B cell (primary cell): ENCODE measurements at regions not wholly inside any gene's neighbourhood (a gene's known extent, or its start where the extent isn't known, plus 50 kb on each side); places are given as distances from the start of the nearest gene placed in this dataset.

Experiments used
- ATAC-seq: fragments of 200-7000 bp; cut with Tn5 transposase; one replicate; pipeline ENCODE4 v1.10.0; 2021; ENCODE audit warnings: low read depth, mild to moderate bottlenecking, moderate number of reproducible peaks, moderate library complexity
- CTCF ChIA-PET: fragments of 350-600 bp; sonication (Branson Sonifier 250); formaldehyde crosslinking; loops from one replicate; lab custom pipeline; 2021; ENCODE audit warnings: antibody characterized with exemption, inconsistent platforms; lab: Charles Lee
- POLR2A ChIA-PET: fragments of 350-600 bp; sonication (Branson Sonifier 250); formaldehyde crosslinking; loops from one replicate; lab custom pipeline; 2021; ENCODE audit warnings: antibody characterized with exemption; lab: Charles Lee
- DNase-seq: peaks from one replicate; pipeline ENCODE4 v3.0.0; 2013
- H2AFZ ChIP-seq: 2 replicates; pipeline ENCODE4 v1.6.1; 2012; ENCODE audit warnings: mild to moderate bottlenecking, low read depth, low read length; ENCODE audit not compliant: insufficient read depth, poor library complexity, severe bottlenecking
- H3K27ac ChIP-seq, 2 donors: 1 replicate in 1 of 2; 2 replicates in 1 of 2; pipeline ENCODE4 v1.5.1; 2012 to 2013; ENCODE audit warnings: low read length in 2 of 2, mild to moderate bottlenecking in 2 of 2, moderate library complexity in 1 of 2
- H3K27me3 ChIP-seq, 4 experiments: fragments of 200-600 bp in 1 of 4; sonication (generic) in 1 of 4; replicated peaks in 1 of 4; 1 replicate in 2 of 4; 2 replicates in 2 of 4; pipeline versions ENCODE4 v1.6.1 to v1.7.0; 2013 to 2016; ENCODE audit warnings: low read length in 3 of 4, mild to moderate bottlenecking in 2 of 4, mixed read lengths in 1 of 4, moderate library complexity in 1 of 4; ENCODE audit not compliant: insufficient read depth in 4 of 4, control insufficient read depth in 3 of 4; ENCODE audit errors: control extremely low read depth in 1 of 4
- H3K36me3 ChIP-seq, 2 experiments: replicated peaks in 1 of 2; 1 replicate in 1 of 2; 2 replicates in 1 of 2; pipeline versions ENCODE4 v1.6.1 to v1.7.1; 2013; ENCODE audit warnings: low read length in 1 of 2; ENCODE audit not compliant: insufficient read depth in 2 of 2, control insufficient read depth in 1 of 2; ENCODE audit errors: control extremely low read depth in 1 of 2, extremely low read depth in 1 of 2
- H3K4me1 ChIP-seq, 2 donors: fragments of 200-600 bp in 1 of 2; sonication (generic) in 1 of 2; 1 replicate in 1 of 2; 2 replicates in 1 of 2; pipeline versions ENCODE4 v1.5.1 to v1.6.1; 2013 to 2017; ENCODE audit warnings: low read length in 2 of 2; ENCODE audit not compliant: control insufficient read depth in 2 of 2, insufficient read depth in 2 of 2
- H3K4me2 ChIP-seq: replicated peaks from 2 replicates; pipeline ENCODE3; 2012; ENCODE audit warnings: mild to moderate bottlenecking, low read depth, low read length; ENCODE audit not compliant: poor library complexity, severe bottlenecking
- H3K4me3 ChIP-seq, 5 experiments: fragments of 200-600 bp in 1 of 5; sonication (generic) in 1 of 5; 1 replicate in 3 of 5; 2 replicates in 2 of 5; pipeline versions ENCODE4 v1.5.1 to v1.7.0; 2011 to 2016; ENCODE audit warnings: low read length in 4 of 5, mild to moderate bottlenecking in 4 of 5, low read depth in 2 of 5, control low read depth in 1 of 5, moderate library complexity in 1 of 5; ENCODE audit not compliant: insufficient read depth in 1 of 5; ENCODE audit errors: control extremely low read depth in 1 of 5, extremely low read depth in 1 of 5
- H3K79me2 ChIP-seq: fragments of 200-600 bp; sonication (generic); one replicate; pipeline ENCODE4 v1.6.0; 2016; ENCODE audit warnings: low read length; ENCODE audit not compliant: control insufficient read depth, insufficient read depth
- H3K9ac ChIP-seq: fragments of 200-600 bp; sonication (generic); 2 replicates; pipeline ENCODE4 v1.6.1; 2017; ENCODE audit warnings: mild to moderate bottlenecking, low read length, moderate library complexity
- H3K9me3 ChIP-seq, 3 donors: one replicate each; pipeline versions ENCODE4 v1.6.1 to v1.7.1; 2013; ENCODE audit warnings: low read length in 2 of 3; ENCODE audit not compliant: control insufficient read depth in 2 of 3, insufficient read depth in 1 of 3; ENCODE audit errors: control extremely low read depth in 1 of 3
- H4K20me1 ChIP-seq: 2 replicates; pipeline ENCODE4 v1.6.0; 2012; ENCODE audit warnings: mild to moderate bottlenecking, low read length; ENCODE audit not compliant: insufficient read depth, control insufficient read depth, poor library complexity, severe bottlenecking
- H3K27ac Mint-ChIP-seq: one replicate; pipeline ENCODE4 v1.8.0; 2021; ENCODE audit warnings: mixed read lengths
- H3K27me3 Mint-ChIP-seq: one replicate; pipeline ENCODE4 v1.8.0; 2021; ENCODE audit warnings: mixed read lengths
- H3K4me1 Mint-ChIP-seq: one replicate; pipeline ENCODE4 v1.8.0; 2021; ENCODE audit warnings: mixed read lengths
- H3K4me3 Mint-ChIP-seq: one replicate; pipeline ENCODE4 v1.8.0; 2021; ENCODE audit warnings: mixed read lengths
- H3K9me3 Mint-ChIP-seq: one replicate; pipeline ENCODE4 v1.8.0; 2022; ENCODE audit warnings: mixed read lengths; ENCODE audit not compliant: insufficient read depth
- EZH2 ChIP-seq: IDR thresholded peaks from 2 replicates; pipeline ENCODE4 v1.6.1; 2012; ENCODE audit warnings: borderline replicate concordance, low read depth, mild to moderate bottlenecking, moderate library complexity, low read length; ENCODE audit not compliant: insufficient read depth, poor library complexity, severe bottlenecking
- WGBS: methylation state at CpG from one replicate; pipeline ENCODE4 v1.1.5; 2013; ENCODE audit warnings: missing lambda C conversion rate; ENCODE audit not compliant: insufficient coverage; 5-methylcytosine and 5-hydroxymethylcytosine counted together
- intact Hi-C: fragments of 100-400 bp; cut with micrococcal nuclease; formaldehyde crosslinking; loops from one replicate; pipeline ENCODE4 v1.10.0; 2022
- TF ChIP-seq, protein P1 (sequence below): fragments of 200-600 bp; IDR thresholded peaks from one replicate; pipeline ENCODE4 v1.8.0; 2022; ENCODE audit warnings: antibody characterized with exemption, mild to moderate bottlenecking

DNA sequence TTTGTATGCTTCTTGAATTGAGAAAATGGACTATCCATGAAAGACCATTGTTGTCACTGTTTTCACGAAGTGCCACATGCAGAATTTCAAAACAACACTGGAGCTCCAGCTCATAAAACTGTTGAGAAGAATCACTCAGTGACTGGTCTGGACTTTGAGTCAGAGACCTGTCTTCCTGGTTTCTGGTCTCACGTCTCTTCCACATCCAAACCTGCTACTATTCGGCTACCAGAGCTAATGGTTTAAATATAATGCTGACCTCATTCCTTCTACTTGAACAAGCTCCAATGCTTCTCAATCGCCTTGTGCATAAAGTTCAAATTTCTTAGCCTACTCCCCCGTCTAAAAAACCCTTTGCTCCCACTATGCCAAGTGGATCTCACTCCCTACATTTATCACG, 227.9 kb upstream of the NR2F2 start:
- no peak overlapping the region for H3K4me3 Mint-ChIP-seq

DNA sequence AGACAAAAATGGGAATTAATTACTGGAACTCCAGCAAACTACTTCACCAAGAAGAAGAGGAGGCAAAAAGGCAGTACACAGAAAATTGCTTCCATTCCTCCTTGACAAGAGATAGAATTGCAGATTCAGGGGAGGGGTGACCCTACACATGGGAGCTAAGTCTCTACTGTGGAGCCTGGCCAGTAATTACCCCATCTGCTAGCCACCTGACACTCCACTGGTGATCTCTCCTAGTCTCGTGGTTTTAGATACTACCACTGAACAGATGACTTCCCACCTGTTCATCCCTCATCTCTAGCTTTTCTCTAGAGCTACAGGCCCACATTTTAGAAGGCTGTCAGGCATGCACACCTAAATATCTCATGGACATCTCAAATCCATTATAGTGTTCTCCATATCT, 224.3 kb upstream of the NR2F2 start:
- ChIA-PET POLR2A (no interaction called here), CTCF (no interaction called here)
- Mint-ChIP-seq H3K27me3 (no peaks in the 10 kb centered on the region), H3K4me1 (no peaks in the 10 kb centered on the region), H3K27ac (no peak overlapping the region), H3K4me3 (no peak overlapping the region), H3K9me3 (no peaks in the 10 kb centered on the region)
- Histone ChIP-seq H3K9me3 (no peaks in the 10 kb centered on the region), H3K4me1 (no peaks in the 10 kb centered on the region), H4K20me1 (no peaks in the 10 kb centered on the region), H3K27me3 (no peaks in the 10 kb centered on the region), H3K36me3 (no peaks in the 10 kb centered on the region), H3K79me2 (no peaks in the 10 kb centered on the region), H3K4me3 (no peak overlapping the region), H2AFZ (no peak overlapping the region), H3K4me2 (no peak overlapping the region), H3K9ac (no peak overlapping the region), H3K27ac (no peak overlapping the region)
- TF ChIP-seq, protein P1, sequence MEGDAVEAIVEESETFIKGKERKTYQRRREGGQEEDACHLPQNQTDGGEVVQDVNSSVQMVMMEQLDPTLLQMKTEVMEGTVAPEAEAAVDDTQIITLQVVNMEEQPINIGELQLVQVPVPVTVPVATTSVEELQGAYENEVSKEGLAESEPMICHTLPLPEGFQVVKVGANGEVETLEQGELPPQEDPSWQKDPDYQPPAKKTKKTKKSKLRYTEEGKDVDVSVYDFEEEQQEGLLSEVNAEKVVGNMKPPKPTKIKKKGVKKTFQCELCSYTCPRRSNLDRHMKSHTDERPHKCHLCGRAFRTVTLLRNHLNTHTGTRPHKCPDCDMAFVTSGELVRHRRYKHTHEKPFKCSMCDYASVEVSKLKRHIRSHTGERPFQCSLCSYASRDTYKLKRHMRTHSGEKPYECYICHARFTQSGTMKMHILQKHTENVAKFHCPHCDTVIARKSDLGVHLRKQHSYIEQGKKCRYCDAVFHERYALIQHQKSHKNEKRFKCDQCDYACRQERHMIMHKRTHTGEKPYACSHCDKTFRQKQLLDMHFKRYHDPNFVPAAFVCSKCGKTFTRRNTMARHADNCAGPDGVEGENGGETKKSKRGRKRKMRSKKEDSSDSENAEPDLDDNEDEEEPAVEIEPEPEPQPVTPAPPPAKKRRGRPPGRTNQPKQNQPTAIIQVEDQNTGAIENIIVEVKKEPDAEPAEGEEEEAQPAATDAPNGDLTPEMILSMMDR: no peak
- TF ChIP-seq EZH2: no peak
- 69% methylated on average over 1 of the region's 1 CpG for WGBS
- DNase-seq (no peak), ATAC-seq (no peak)
- intact Hi-C loops: no loop called here

More for the DNA sequence above, 227.9 kb upstream of the NR2F2 start:
- WGBS: 57% methylated on average over 5 of the region's 6 CpGs
- CTCF ChIA-PET: no interaction called here
- no peaks in the 10 kb centered on the region for H3K4me1 ChIP-seq
- H3K27me3 ChIP-seq: no peaks in the 10 kb centered on the region
- no peak overlapping the region for H3K27ac ChIP-seq
- no peaks in the 10 kb centered on the region for H3K9me3 ChIP-seq
- Mint-ChIP-seq H3K27ac (no peak overlapping the region), H3K27me3 (no peaks in the 10 kb centered on the region), H3K4me1 (no peaks in the 10 kb centered on the region), H3K9me3 (no peaks in the 10 kb centered on the region)
- no peaks in the 10 kb centered on the region for H4K20me1 ChIP-seq
- intact Hi-C loops: no loop called here
- H3K79me2 ChIP-seq: no peaks in the 10 kb centered on the region
- POLR2A ChIA-PET: no interaction called here
- ATAC-seq (no peak), DNase-seq (no peak)
- H3K4me2 ChIP-seq: no peak overlapping the region
- TF ChIP-seq, protein P1: no peak
- TF ChIP-seq EZH2: no peak
- H2AFZ ChIP-seq: no peak overlapping the region
- no peak overlapping the region for H3K4me3 ChIP-seq
- no peak overlapping the region for H3K9ac ChIP-seq
- no peaks in the 10 kb centered on the region for H3K36me3 ChIP-seq
